Motor neuron (in vitro differentiated cells): ENCODE measurements at regions not wholly inside any gene's neighbourhood (a gene's known extent, or its start where the extent isn't known, plus 50 kb on each side); places are given as distances from the start of the nearest gene placed in this dataset.

Source experiments
- ATAC-seq, 8 experiments: fragments of 200-7000 bp; cut with Tn5 transposase; replicated peaks in 6 of 8; 2 replicates each; pipeline ENCODE4 v1.8.0; 2021; ENCODE audit warnings: mild to moderate bottlenecking in 8 of 8, moderate library complexity in 8 of 8
- H3K27ac ChIP-seq, 2 donors: fragments of 250-450 bp; sonication (Bioruptor Pico); 2 replicates each; pipeline ENCODE4 v1.9.0; 2021; ENCODE audit warnings: antibody characterized with exemption in 2 of 2, mild to moderate bottlenecking in 2 of 2, moderate library complexity in 1 of 2
- H3K4me1 ChIP-seq, 2 donors: fragments of 250-450 bp; sonication (Bioruptor Pico); replicated peaks in 1 of 2; 2 replicates each; pipeline ENCODE4 v1.6.1; 2021; ENCODE audit warnings: antibody characterized with exemption in 2 of 2, mild to moderate bottlenecking in 2 of 2, moderate library complexity in 1 of 2
- H3K4me3 ChIP-seq, 5 donors: fragments of 250-450 bp; sonication (Bioruptor Pico); 2 replicates each; pipeline ENCODE4 v1.9.0; 2021; ENCODE audit warnings: antibody characterized with exemption in 5 of 5, mild to moderate bottlenecking in 5 of 5, moderate library complexity in 4 of 5
- WGBS, 10 experiments: fragments of 450-650 bp; shearing (Covaris generic); methylation state at CpG; one replicate each; pipeline ENCODE4 v1.0.0; 2022; 5-methylcytosine and 5-hydroxymethylcytosine counted together
- in situ Hi-C, 9 experiments: fragments of 400-800 bp; cut with MboI; loops; one replicate each; pipeline ENCODE4 v1.15.0; 2021; ENCODE audit warnings: low sequenced_read_pairs in 9 of 9, low pct_unique_long_range_greater_than_20kb in 2 of 9; ENCODE audit not compliant: unreplicated experiment in 9 of 9

DNA sequence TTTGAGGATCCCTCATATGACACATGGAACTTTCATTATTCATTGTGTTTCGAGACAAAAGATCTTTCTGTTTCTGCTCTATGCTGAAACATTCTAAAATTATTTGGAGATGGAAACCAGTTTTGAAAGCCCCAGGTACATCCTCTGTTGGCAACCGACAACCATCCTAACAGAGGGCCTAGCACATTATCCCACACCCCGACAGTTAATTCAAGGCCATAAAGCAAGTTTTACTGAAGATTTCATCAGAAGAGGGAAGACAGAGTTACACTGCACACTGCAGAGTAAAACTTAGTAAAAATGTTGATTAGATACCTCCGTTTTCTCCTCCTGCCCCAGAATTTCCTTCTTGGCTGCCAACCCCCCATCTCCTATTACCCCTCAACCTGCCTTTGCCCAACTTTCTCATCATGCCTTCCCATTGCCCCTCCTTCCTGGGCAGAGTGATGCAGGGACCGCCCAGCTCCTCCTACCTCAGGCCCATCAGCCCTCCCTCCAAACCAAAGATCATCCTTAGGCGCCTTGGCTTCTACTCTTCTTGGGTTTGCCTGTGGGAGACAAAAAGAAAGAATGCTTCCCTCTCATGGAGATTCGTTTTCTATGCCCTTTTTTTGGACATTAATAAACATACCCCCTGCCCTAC is 52.9 kb upstream of the CITED4 start:
- WGBS, 10 experiments = 0 to 92% (median 71%) methylated on average over 1 to 7 of the region's 7 CpGs; no CpG with 5 or more reads in 1 of the 10 experiments
- Histone ChIP-seq H3K4me1 (no peaks in the 10 kb centered on the region), H3K4me3 (no peak overlapping the region), H3K27ac (no peak overlapping the region)
- no peak for ATAC-seq
- in situ Hi-C loops = no loop called here

DNA sequence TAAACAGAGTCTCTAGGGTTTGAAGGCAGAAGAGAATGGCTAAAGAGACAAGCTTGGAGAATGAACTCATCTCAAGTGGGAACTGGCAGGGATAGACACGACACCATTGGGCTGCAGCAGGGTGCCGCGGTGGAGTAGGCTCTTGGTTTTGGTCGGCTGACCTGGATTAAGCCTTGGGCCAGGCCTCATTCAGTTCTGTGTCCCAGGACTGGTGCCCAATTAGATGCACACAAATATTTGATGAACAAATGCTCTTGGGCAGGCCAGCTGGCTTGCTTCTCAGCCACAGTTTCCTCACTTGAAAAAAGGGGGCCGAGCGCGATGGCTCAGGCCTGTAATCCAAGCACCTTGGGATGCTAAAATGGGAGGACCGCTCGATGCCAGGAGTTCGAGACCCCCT is 53.4 kb upstream of the CITED4 start:
- WGBS, 10 experiments = 43 to 98% (median 81%) methylated on average over 2 to 10 of the region's 10 CpGs; no CpG with 5 or more reads in 2 of the 10 experiments
- in situ Hi-C loops = no loop called here
- H3K4me3 ChIP-seq = no peak overlapping the region
- no peak overlapping the region for H3K27ac ChIP-seq
- ATAC-seq = no peak
- no peaks in the 10 kb centered on the region for H3K4me1 ChIP-seq

DNA sequence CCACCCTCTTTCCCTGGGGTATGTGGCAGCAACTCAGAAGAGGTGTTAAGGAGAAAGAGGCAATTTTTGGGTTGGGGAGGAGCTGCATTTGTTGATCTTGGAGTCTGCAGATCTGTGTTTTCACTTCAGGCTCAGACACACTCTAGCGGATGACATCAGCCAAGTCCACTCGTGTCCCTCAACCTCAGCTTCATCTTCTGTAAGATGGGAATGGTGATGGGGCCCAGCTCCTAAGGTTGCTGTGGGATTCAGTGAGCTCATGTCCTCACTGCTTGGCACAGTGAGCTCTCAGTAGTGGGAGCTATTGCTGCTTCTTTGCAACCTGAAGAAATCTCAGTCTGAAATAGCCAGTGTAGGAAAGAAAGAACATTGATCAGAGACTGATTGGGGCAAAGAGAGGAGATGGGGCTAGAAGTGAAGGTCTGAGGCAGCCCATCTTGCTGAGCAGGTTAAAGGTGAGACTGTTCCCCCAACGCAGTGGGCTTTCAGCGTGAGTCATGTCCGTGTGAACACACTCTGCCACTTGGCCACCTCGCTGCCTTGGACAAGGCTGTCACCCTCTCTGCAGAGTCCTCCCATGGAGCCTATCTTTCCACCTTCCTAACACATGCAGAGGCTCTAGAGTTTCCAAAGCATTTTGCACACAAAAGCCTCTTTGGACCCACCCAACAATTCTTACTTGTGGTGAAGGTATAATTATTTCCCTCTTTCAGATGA is 56.0 kb upstream of the CITED4 start:
- ATAC-seq = no peak
- no peak overlapping the region for H3K4me3 ChIP-seq
- in situ Hi-C loops = no loop called here
- H3K4me1 ChIP-seq = no peaks in the 10 kb centered on the region
- whole genome bisulfite sequencing, 10 experiments = 50 to 100% (median 79%) methylated on average over 1 to 6 of the region's 6 CpGs; no CpG with 5 or more reads in 4 of the 10 experiments
- H3K27ac ChIP-seq = no peak overlapping the region

DNA sequence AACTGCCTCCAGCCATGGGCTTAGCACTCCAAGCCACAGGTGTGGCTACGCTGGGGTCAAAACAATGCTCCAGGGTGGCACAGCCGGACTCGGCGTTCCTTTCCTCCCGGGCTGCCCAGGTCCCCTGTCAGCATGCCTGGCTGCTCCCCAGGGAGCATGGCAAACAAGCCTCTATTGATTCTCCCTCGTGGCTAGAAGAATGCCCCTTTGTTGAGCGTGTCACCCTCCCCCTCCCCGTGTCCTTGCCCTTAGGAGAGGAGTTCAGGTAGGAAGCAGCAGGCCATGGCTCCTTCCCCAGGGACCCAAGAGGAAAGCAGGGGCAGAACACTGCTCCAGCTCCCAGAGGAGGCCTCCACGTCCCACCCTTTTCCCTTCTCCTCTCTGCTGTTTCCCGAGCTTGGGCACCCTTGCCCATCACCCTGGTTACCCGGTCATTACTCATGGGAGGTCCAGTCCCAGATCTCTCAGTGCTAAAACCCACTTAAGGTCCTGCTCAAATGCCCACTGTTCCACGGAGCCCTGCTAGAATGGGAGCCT is 57.4 kb upstream of the CITED4 start:
- no peak overlapping the region for H3K4me3 ChIP-seq
- no peak overlapping the region for H3K27ac ChIP-seq
- ATAC-seq = peak in 2 of 8 experiments; percentile 32 to 93

DNA sequence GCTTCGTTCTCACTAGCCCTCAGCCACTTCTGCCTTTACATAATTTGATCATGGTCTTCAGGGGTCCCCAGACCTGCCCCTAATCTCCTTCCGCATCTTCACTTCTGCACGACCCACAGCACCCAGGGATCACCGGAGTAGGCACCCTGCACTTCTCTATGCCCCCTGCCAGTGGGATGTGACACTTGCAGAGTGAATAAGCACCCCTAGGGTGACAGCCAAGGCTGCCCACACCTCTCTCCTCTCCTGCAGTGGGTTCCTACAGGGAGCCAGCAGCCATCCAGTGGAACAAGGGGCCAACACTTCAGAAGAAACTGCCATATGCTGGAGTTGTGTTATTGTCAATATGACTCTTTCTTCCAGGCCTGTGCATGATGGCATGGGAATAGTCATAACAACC is 58.0 kb upstream of the CTPS1 start:
- Histone ChIP-seq H3K4me1 (peaks cover 13 to 15% of the 10 kb centered on the region in 2 donors), H3K4me3 (no peak overlapping the region), H3K27ac (no peak overlapping the region)
- no peak for ATAC-seq
- WGBS, 10 experiments = 54 to 93% (median 81%) methylated on average over 2 to 4 of the region's 4 CpGs; no CpG with 5 or more reads in 4 of the 10 experiments
- in situ Hi-C loops = no loop called here

More for the DNA sequence above, 57.4 kb upstream of the CITED4 start:
- in situ Hi-C loops = no loop called here
- H3K4me1 ChIP-seq = no peaks in the 10 kb centered on the region
- 30 to 72% (median 54%) methylated on average over 1 to 10 of the region's 12 CpGs; no CpG with 5 or more reads in 3 of the 10 experiments for WGBS, 10 experiments

DNA sequence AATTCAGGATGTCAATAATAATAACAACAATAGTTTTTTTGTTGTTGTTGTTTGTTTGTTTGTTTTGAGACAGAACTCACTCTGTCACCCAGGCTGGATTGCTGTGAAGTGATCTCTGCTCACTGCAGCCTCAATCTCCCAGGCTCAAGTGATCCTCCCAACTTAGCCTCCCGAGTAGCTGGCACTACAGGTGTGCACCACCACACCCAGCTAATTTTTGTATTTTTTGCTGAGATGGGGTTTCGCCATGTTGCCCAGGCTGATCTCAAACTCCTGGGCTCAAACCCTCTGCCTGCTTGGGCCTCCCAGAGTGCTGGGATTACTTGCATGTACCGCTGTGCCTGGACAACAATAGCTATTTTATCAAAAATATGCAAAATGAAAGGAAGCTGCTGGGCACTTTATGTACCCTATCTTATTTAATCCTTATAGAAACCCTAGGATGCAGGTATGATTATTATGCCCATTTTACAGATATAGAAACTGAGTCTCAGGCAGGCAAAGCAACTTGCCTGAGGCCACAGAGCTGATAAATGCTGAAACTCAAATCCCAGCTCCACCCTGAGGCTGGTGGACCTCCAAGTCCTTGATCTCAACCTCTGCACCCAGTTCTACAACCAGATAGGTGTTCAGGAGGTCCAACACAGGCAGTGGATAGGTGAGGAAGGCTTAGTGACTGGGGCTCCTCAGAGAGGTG is 57.4 kb upstream of the CTPS1 start:
- no peak for ATAC-seq
- Histone ChIP-seq H3K4me3 (no peak overlapping the region), H3K4me1 (peaks cover 17 to 21% of the 10 kb centered on the region in 2 donors), H3K27ac (no peak overlapping the region)
- 81 to 100% (median 100%) methylated on average over 1 to 3 of the region's 3 CpGs; no CpG with 5 or more reads in 3 of the 10 experiments for WGBS, 10 experiments
- in situ Hi-C loops = no loop called here

DNA sequence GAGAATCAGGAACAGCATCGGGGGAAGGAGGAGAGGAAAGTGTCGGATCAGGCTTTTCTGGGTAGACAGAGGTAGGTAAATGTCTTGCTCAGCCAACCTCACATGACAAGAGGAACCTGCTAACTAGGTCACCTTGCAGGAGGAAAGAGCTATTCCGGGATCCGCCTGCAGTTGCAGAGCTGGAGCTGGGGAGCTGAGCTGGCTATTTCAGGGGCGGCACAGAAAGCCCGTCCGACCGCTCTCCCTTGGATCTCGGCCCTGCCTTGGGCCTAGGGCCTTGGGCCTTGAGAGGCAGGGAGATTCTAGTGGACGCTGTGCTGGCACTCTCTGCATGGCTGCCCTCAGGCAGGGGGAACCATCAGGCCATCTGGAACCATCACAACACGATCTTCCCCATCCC is 56.5 kb upstream of the CTPS1 start:
- peaks cover 17 to 22% of the 10 kb centered on the region in 2 donors for H3K4me1 ChIP-seq
- H3K4me3 ChIP-seq = no peak overlapping the region
- H3K27ac ChIP-seq = no peak overlapping the region
- 33 to 90% (median 80%) methylated on average over 1 to 11 of the region's 11 CpGs; no CpG with 5 or more reads in 1 of the 10 experiments for WGBS, 10 experiments
- ATAC-seq = no peak
- in situ Hi-C loops = no loop called here

DNA sequence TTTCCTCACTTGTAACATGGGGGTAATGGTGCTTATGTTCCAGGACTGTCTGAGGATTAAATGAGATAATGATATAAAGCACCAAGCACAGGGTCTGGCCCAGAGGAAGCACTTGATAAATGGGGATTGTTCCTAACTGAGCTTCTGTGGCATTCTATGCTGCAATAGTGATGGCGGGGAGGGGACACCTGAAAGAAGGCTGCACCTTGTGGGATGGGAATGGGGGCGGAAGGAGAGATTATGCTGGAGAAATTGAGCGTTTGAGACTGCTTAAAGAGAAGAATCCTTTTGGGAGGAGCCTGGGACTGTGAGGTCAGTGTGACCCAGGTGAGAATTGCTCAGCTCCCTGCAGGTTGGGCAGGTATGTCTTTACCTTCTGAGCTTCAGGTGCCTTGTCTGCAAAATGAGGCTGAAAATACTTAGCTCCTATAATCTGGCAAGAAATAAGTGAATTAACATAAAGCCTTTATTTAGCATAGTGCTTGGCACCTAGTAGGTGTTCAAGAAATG is 55.9 kb upstream of the CTPS1 start:
- Histone ChIP-seq H3K4me1 (peaks cover 17 to 22% of the 10 kb centered on the region in 2 donors), H3K27ac (no peak overlapping the region), H3K4me3 (no peak overlapping the region)
- WGBS, 10 experiments = 61 to 100% (median 91%) methylated on average over 1 to 3 of the region's 3 CpGs; no CpG with 5 or more reads in 6 of the 10 experiments
- in situ Hi-C loops = no loop called here
- ATAC-seq = no peak

DNA sequence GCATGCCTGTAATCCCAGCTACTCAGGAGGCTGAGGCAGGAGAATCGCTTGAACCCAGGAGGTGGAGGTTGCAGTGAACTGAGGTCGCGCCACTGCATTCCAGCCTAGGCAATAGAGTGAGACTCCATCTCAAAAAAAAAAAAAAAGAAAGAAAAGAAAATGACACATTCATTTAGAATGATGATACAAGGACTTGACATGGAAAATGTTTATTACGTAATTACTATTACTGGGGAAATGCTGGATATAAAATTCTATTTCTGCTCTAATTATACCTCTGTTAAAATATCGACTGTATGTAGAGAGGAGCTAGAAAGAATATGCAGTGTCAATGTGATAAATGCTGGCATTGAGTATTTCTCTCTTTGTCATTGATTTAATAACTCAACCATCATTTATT is 54.7 kb upstream of the CTPS1 start:
- in situ Hi-C loops = loop anchor here in 1 of 9 experiments (25.0 kb wide), 1 partner anchor 162 kb away; no protein-coding TSS in a partner anchor
- no peak overlapping the region for H3K4me3 ChIP-seq
- peaks cover 17 to 22% of the 10 kb centered on the region in 2 donors for H3K4me1 ChIP-seq
- 74 to 100% (median 92%) methylated on average over 2 to 5 of the region's 5 CpGs for WGBS, 10 experiments
- ATAC-seq = peak in 1 of 8 experiments; percentile 8
- H3K27ac ChIP-seq = no peak overlapping the region

DNA sequence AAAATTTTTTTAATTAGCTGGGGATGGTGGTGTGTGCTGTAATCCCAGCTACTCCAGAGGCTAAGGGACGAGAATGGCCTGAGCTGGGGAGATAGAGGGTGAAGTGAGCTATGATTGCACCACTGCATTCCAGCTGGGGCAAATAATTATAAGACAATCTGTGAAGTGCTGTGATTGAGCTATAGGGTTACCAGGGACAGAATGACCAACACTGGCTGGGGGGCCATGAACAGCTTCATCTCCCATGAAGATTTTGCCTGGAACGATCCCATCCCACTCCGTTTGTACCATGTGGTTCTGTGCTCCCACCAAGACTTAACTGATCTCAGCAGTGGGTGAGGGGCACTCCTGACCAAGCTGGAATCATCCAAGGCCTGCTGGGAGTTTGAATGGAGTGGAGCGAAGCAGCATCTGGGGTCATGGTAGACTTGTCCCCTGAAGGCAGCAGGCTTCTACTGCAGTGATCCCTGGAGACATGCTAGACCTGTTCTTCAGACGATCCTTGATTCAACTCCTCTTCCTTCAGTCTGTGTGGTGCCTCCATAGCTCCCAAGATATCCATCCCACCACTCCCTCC is 53.6 kb upstream of the CTPS1 start:
- WGBS, 10 experiments = 50 to 100% (median 81%) methylated on average over 1 to 4 of the region's 5 CpGs; no CpG with 5 or more reads in 3 of the 10 experiments
- no peak overlapping the region for H3K4me3 ChIP-seq
- peak overlapping the region; percentile 4 to 17 for H3K27ac ChIP-seq
- ATAC-seq = peak in 4 of 8 experiments; percentile 31 to 66 (median 60)
- in situ Hi-C loops = loop anchor here in 1 of 9 experiments (25.0 kb wide), 1 partner anchor 164 kb away; no protein-coding TSS in a partner anchor
- H3K4me1 ChIP-seq = peaks cover 17 to 22% of the 10 kb centered on the region in 2 donors

DNA sequence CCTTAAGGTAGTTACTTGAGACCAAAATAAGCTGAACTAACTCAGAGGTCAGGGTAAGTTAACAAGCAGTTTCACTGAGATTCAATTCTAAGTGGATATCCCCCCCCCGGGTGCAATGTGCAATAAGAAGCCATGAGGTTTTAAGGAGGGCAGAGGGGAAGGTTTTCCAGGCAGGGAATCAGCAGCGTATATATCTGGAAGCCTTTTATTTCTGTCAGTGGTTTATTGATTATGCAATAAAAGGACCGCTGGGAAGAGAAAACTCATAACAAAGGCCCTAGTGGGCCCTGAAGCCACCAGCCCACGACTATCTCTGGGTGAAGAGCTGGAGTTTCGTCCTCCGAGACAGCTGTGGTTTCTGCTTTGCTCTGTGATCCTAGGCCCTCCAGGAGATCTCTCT is 53.1 kb upstream of the CTPS1 start:
- in situ Hi-C loops = loop anchor here in 1 of 9 experiments (25.0 kb wide), 1 partner anchor 164 kb away; no protein-coding TSS in a partner anchor
- H3K27ac ChIP-seq = peak overlapping the region in 1 of 2 donors; percentile 17
- H3K4me3 ChIP-seq = no peak overlapping the region
- 21 to 72% (median 32%) methylated on average over 2 to 6 of the region's 6 CpGs; no CpG with 5 or more reads in 1 of the 10 experiments for WGBS, 10 experiments
- peak in 5 of 8 experiments; percentile 37 to 84 (median 66) for ATAC-seq
- peaks cover 17 to 22% of the 10 kb centered on the region in 2 donors for H3K4me1 ChIP-seq

DNA sequence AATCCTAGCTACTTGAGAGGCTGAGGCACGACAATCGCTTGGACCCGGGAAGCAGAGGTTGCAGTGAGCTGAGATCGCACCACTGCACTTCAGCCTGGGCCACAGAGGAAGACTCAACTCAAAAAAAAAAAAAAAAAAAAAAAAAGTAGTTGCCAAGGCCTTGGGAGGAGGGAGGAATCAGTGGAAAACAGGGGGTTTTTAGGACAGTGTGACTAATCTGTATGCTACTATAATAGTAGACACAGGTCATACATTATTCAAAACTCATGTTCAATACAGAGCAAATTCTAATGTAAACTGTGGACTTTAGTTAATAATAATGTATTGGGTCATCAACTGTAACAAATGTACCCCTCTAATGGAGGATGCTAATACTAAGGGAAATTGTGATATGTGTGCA is 51.7 kb upstream of the CTPS1 start:
- peaks cover 17 to 22% of the 10 kb centered on the region in 2 donors for H3K4me1 ChIP-seq
- 83 to 100% (median 93%) methylated on average over 1 to 4 of the region's 4 CpGs; no CpG with 5 or more reads in 5 of the 10 experiments for WGBS, 10 experiments
- H3K4me3 ChIP-seq = no peak overlapping the region
- no peak overlapping the region for H3K27ac ChIP-seq
- peak in 1 of 8 experiments; percentile 27 for ATAC-seq
- in situ Hi-C loops = loop anchor here in 1 of 9 experiments (25.0 kb wide), 1 partner anchor 165 kb away; no protein-coding TSS in a partner anchor
